HEK293 (cell line): ENCODE measurements at regions not wholly inside any gene's neighbourhood (a gene's known extent, or its start where the extent isn't known, plus 50 kb on each side); places are given as distances from the start of the nearest gene placed in this dataset.
"Not testable (repeated sequence)": the region's sequence is repeated elsewhere in the genome, so short reads cannot be mapped to it uniquely, and the experiment has no call there.

Experiments used
- CTCF ChIA-PET: fragments of 350-600 bp; formaldehyde crosslinking; extraction: SDS; loops from one replicate; lab custom pipeline; 2021; ENCODE audit warnings: antibody characterized with exemption; lab: Yijun Ruan, JAX
- POLR2A ChIA-PET: fragments of 300-600 bp; formaldehyde crosslinking; extraction: SDS; loops from one replicate; lab custom pipeline; 2020; ENCODE audit warnings: antibody characterized with exemption, inconsistent platforms; lab: Yijun Ruan, JAX
- H3K27ac ChIP-seq: fragments of 200-500 bp; sonication (Bioruptor generic); 2 replicates; pipeline ENCODE4 v1.5.1; 2014; ENCODE audit warnings: low read depth, low read length, control low read depth, inconsistent platforms; ENCODE audit errors: extremely low read depth
- H3K36me3 ChIP-seq, 2 experiments: fragments of 200-500 bp in 1 of 2; sonication (Bioruptor generic) in 1 of 2; 1 replicate in 1 of 2; 2 replicates in 1 of 2; pipeline ENCODE4 v1.5.1; 2014 to 2017; ENCODE audit warnings: inconsistent platforms in 2 of 2, low read length in 2 of 2; ENCODE audit not compliant: control insufficient read depth in 2 of 2, insufficient read depth in 1 of 2
- H3K4me1 ChIP-seq: fragments of 200-500 bp; sonication (Bioruptor generic); 2 replicates; pipeline ENCODE4 v1.5.1; 2014; ENCODE audit warnings: mild to moderate bottlenecking, low read length, inconsistent platforms; ENCODE audit not compliant: control insufficient read depth, insufficient read depth
- H3K4me3 ChIP-seq: 2 replicates; pipeline ENCODE4 v1.5.1; 2011; ENCODE audit warnings: low read depth, mild to moderate bottlenecking, control low read depth, low read length, moderate library complexity
- H3K9me3 ChIP-seq: fragments of 200-500 bp; sonication (Bioruptor generic); 2 replicates; pipeline ENCODE4 v1.5.1; 2014; ENCODE audit warnings: low read depth, low read length, inconsistent platforms; ENCODE audit not compliant: control insufficient read depth, insufficient read depth
- HOXD13 ChIP-seq: sonication (generic); formaldehyde crosslinking; IDR thresholded peaks from 2 replicates; pipeline ENCODE4 v1.8.0; 2022; ENCODE audit warnings: missing genetic modification reagents, borderline replicate concordance
- PRDM2 ChIP-seq: fragments of 450-650 bp; formaldehyde crosslinking; IDR thresholded peaks from 2 replicates; pipeline ENCODE4 v1.5.1; 2016; ENCODE audit warnings: missing biosample characterization, missing genetic modification characterization, borderline replicate concordance
- ZBTB48 ChIP-seq: fragments of 450-650 bp; formaldehyde crosslinking; IDR thresholded peaks from 2 replicates; pipeline ENCODE4 v1.5.1; 2016; ENCODE audit warnings: missing biosample characterization, missing genetic modification characterization
- ZNF146 ChIP-seq: fragments of 450-650 bp; formaldehyde crosslinking; IDR thresholded peaks from 2 replicates; pipeline ENCODE4 v1.5.1; 2016; ENCODE audit warnings: missing biosample characterization, missing genetic modification characterization
- ZNF350 ChIP-seq: fragments of 450-650 bp; formaldehyde crosslinking; IDR thresholded peaks from 2 replicates; pipeline ENCODE4 v1.5.0; 2017; ENCODE audit warnings: missing biosample characterization, mild to moderate bottlenecking, missing genetic modification characterization
- ZNF48 ChIP-seq: fragments of 450-650 bp; formaldehyde crosslinking; IDR thresholded peaks from 2 replicates; pipeline ENCODE4 v1.5.1; 2016; ENCODE audit warnings: missing biosample characterization, missing genetic modification characterization
- ZSCAN4 ChIP-seq: fragments of 450-650 bp; formaldehyde crosslinking; IDR thresholded peaks from 2 replicates; pipeline ENCODE4 v1.5.1; 2017; ENCODE audit warnings: missing biosample characterization, missing genetic modification characterization
- TF ChIP-seq, protein P1 (sequence below): fragments of 450-650 bp; IDR thresholded peaks from 2 replicates; pipeline ENCODE4 v1.5.1; 2018; ENCODE audit warnings: missing biosample characterization, mild to moderate bottlenecking, missing genetic modification characterization
- TF ChIP-seq, protein P2 (sequence below): fragments of 450-650 bp; formaldehyde crosslinking; IDR thresholded peaks from 2 replicates; pipeline ENCODE4 v1.5.1; 2016; ENCODE audit warnings: missing biosample characterization, missing genetic modification characterization

- CTCF ChIA-PET: no interaction called here
- H3K36me3 ChIP-seq: no peaks in the 10 kb centered on the region
Observed at GRCh38 chr6:74015427-74015826, 319.4 kb downstream of the CD109 start.

DNA sequence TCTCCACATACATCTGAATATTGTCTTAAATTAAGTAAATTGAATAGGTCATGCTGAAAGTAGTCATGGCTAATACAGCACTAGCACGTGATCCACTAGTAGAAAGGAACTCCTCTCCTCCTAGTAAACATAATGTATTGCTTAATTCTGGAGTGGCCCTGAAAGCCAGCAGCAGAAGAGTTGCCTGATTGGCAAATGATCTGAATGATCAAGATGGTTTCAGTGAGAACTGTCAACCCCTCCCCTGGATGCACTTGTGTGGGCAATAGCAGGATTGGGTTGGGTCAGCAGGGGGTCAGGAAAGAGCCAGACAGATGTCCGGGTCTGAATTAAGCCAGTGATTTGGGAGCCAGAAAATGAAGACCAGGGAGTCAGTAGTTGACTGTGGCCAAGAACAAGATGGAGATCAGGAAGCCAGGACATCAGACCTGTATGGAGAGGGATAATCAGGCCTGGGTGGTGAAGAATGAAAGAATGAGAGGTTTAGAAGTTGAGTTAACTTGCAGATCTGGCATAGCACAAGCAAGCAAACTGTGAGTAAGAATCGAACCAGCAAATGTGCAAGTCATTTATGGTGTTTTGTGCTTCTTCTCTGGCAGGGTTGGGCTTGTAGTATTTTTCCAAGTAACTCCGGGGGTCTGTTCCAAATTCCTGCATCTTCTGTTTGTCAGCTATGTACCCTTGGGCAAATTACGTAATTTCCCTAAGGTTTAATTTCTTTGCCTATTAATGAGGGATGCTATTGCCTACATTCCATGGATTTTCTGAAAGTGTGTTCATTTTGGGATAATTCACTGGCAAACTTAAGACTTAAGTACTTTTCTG, 304.9 kb downstream of the CD109 start:
- H3K27ac ChIP-seq: no peak overlapping the region
- no peaks in the 10 kb centered on the region for H3K4me1 ChIP-seq
- POLR2A ChIA-PET: no interaction called here
- H3K9me3 ChIP-seq: no peaks in the 10 kb centered on the region
- CTCF ChIA-PET: interaction anchor here (0.7 kb wide), 1 partner anchor 1646 kb away, joined by 4 read pairs; no protein-coding TSS in a partner anchor
- no peak overlapping the region for H3K4me3 ChIP-seq
- H3K36me3 ChIP-seq: no peaks in the 10 kb centered on the region
- TF ChIP-seq, protein P1, sequence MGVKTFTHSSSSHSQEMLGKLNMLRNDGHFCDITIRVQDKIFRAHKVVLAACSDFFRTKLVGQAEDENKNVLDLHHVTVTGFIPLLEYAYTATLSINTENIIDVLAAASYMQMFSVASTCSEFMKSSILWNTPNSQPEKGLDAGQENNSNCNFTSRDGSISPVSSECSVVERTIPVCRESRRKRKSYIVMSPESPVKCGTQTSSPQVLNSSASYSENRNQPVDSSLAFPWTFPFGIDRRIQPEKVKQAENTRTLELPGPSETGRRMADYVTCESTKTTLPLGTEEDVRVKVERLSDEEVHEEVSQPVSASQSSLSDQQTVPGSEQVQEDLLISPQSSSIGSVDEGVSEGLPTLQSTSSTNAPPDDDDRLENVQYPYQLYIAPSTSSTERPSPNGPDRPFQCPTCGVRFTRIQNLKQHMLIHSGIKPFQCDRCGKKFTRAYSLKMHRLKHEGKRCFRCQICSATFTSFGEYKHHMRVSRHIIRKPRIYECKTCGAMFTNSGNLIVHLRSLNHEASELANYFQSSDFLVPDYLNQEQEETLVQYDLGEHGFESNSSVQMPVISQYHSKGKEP (tag by site-specific recombination): no peak
- TF ChIP-seq ZNF146: no peak

More at GRCh38 chr6:74015427-74015826, 319.4 kb downstream of the CD109 start:
- H3K4me1 ChIP-seq: no peaks in the 10 kb centered on the region
- H3K27ac ChIP-seq: no peak overlapping the region
- no peak for TF ChIP-seq HOXD13
- no peak overlapping the region for H3K4me3 ChIP-seq
- POLR2A ChIA-PET: no interaction called here
- no peaks in the 10 kb centered on the region for H3K9me3 ChIP-seq

- H3K36me3 ChIP-seq, H3K4me3 ChIP-seq, POLR2A ChIA-PET, H3K4me1 ChIP-seq, H3K9me3 ChIP-seq, H3K27ac ChIP-seq: not testable (repeated sequence)
- CTCF ChIA-PET: interaction anchor here (0.5 to 1.5 kb wide), 2 partner anchors 20 to 332 kb away, joined by 6 to 8 read pairs; no protein-coding TSS in a partner anchor
Observed at GRCh38 chr6:73990609-73991238, 294.7 kb downstream of the CD109 start.

DNA sequence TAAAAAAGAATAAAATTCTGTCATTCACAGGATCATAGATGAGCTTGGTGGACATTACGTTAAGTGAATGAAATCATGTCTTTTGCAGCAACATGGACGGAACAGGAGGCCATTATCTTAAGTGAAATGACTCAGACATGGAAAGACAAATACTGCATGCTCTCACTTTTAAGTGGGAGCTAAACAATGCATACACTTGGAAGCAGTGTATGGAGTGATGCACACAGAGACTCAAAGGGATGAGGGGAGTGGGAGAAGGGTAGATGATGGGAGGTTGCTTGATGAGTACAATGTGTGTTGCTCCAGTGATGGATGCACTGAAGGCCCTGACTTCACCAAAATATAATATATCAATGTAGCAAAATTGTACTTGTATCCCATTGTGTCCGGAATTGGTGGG, 293.4 kb downstream of the CD109 start:
- ChIA-PET POLR2A (no interaction called here), CTCF (no interaction called here)
- Histone ChIP-seq H3K36me3 (no peaks in the 10 kb centered on the region), H3K4me3 (no peak overlapping the region), H3K9me3 (no peaks in the 10 kb centered on the region), H3K4me1 (no peaks in the 10 kb centered on the region), H3K27ac (no peak overlapping the region)
- TF ChIP-seq ZNF350 (tag by site-specific recombination): no peak
- TF ChIP-seq ZBTB48 (tag by site-specific recombination): no peak
- TF ChIP-seq, protein P2, sequence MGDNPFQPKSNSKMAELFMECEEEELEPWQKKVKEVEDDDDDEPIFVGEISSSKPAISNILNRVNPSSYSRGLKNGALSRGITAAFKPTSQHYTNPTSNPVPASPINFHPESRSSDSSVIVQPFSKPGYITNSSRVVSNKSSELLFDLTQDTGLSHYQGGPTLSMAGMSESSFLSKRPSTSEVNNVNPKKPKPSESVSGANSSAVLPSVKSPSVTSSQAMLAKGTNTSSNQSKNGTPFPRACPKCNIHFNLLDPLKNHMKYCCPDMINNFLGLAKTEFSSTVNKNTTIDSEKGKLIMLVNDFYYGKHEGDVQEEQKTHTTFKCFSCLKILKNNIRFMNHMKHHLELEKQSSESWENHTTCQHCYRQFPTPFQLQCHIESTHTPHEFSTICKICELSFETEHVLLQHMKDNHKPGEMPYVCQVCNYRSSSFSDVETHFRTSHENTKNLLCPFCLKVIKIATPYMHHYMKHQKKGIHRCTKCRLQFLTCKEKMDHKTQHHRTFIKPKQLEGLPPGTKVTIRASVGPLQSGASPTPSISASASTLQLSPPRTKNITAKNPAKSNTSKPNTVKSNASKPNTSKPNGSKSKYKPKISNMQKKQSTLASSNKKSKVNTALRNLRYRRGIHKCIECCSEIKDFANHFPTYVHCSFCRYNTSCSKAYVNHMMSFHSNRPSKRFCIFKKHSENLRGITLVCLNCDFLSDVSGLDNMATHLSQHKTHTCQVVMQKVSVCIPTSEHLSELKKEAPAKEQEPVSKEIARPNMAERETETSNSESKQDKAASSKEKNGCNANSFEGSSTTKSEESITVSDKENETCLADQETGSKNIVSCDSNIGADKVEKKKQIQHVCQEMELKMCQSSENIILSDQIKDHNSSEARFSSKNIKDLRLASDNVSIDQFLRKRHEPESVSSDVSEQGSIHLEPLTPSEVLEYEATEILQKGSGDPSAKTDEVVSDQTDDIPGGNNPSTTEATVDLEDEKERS (tag by site-specific recombination): no peak
- TF ChIP-seq ZNF48: no peak
- no peak for TF ChIP-seq PRDM2 (tag by site-specific recombination)
- TF ChIP-seq ZSCAN4 (tag by site-specific recombination): no peak
